H1 (cell line): ENCODE measurements at regions not wholly inside any gene's neighbourhood (a gene's known extent, or its start where the extent isn't known, plus 50 kb on each side); places are given as distances from the start of the nearest gene placed in this dataset.

ENCODE experiments used
- CREB1 ChIP-seq: IDR thresholded peaks from 2 replicates; pipeline ENCODE4 v1.6.1; 2012; ENCODE audit warnings: inconsistent platforms
- EZH2 ChIP-seq: fragments of 200-600 bp; sonication (generic); IDR thresholded peaks from 2 replicates; pipeline ENCODE4 v1.7.1; 2012; ENCODE audit warnings: low read depth, mild to moderate bottlenecking, moderate library complexity, low read length, inconsistent platforms; ENCODE audit not compliant: severe bottlenecking
- KDM1A ChIP-seq: fragments of 200-600, 300-600 bp; sonication (generic); IDR thresholded peaks from 2 replicates; pipeline ENCODE4 v1.7.1; 2016; ENCODE audit warnings: mild to moderate bottlenecking, low read length, borderline replicate concordance
- POLR2A ChIP-seq, 2 experiments: IDR thresholded peaks; 1 replicate in 1 of 2; 2 replicates in 1 of 2; pipeline ENCODE4 v1.6.1; 2011; ENCODE audit warnings: low read depth in 2 of 2, low read length in 2 of 2, mild to moderate bottlenecking in 2 of 2; ENCODE audit errors: control extremely low read depth in 1 of 2
- SUZ12 ChIP-seq: fragments of 200-600 bp; sonication (generic); IDR thresholded peaks from 2 replicates; pipeline ENCODE4 v1.6.1; 2012; ENCODE audit warnings: mild to moderate bottlenecking, inconsistent platforms, low read length, moderate library complexity, mixed read lengths
- TAF7 ChIP-seq: optimal IDR thresholded peaks from 2 replicates; pipeline ENCODE3; 2011; ENCODE audit warnings: low read depth, mild to moderate bottlenecking, inconsistent platforms, low read length, moderate library complexity, borderline replicate concordance
- TF ChIP-seq, protein P1 (sequence below): fragments of 300-600 bp; sonication (generic); IDR thresholded peaks from 2 replicates; pipeline ENCODE4 v1.7.1; 2012; ENCODE audit warnings: low read length, moderate library complexity, mild to moderate bottlenecking, inconsistent platforms; ENCODE audit not compliant: insufficient replicate concordance
- TF ChIP-seq, protein P2 (sequence below): IDR thresholded peaks from 2 replicates; pipeline ENCODE4 v1.6.1; 2012; ENCODE audit warnings: inconsistent platforms
- TF ChIP-seq, protein P3 (sequence below): IDR thresholded peaks from 2 replicates; pipeline ENCODE4 v1.6.1; 2011; ENCODE audit warnings: low read depth, mild to moderate bottlenecking, low read length; ENCODE audit not compliant: insufficient read depth

DNA sequence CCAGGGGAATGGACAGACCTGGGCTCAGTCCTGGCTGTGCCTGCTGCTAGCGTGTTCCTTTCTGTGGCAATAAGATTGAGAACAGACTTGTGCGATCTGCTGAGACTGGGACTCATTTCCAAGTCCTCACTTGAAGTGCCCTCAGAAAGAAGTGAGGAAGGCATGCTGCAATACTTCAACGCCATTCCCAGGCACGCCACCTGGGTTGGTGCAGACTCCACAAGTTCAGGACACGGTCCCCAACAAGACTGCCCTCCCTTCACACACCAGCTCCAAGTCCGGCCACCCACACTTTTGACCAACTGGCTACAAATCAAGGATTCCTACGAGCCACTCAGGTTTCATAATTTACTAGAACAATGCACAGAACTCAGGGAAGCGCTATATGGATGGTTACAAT lies 391.8 kb upstream of the SULF2 start (continued):
- TF ChIP-seq, protein P1, sequence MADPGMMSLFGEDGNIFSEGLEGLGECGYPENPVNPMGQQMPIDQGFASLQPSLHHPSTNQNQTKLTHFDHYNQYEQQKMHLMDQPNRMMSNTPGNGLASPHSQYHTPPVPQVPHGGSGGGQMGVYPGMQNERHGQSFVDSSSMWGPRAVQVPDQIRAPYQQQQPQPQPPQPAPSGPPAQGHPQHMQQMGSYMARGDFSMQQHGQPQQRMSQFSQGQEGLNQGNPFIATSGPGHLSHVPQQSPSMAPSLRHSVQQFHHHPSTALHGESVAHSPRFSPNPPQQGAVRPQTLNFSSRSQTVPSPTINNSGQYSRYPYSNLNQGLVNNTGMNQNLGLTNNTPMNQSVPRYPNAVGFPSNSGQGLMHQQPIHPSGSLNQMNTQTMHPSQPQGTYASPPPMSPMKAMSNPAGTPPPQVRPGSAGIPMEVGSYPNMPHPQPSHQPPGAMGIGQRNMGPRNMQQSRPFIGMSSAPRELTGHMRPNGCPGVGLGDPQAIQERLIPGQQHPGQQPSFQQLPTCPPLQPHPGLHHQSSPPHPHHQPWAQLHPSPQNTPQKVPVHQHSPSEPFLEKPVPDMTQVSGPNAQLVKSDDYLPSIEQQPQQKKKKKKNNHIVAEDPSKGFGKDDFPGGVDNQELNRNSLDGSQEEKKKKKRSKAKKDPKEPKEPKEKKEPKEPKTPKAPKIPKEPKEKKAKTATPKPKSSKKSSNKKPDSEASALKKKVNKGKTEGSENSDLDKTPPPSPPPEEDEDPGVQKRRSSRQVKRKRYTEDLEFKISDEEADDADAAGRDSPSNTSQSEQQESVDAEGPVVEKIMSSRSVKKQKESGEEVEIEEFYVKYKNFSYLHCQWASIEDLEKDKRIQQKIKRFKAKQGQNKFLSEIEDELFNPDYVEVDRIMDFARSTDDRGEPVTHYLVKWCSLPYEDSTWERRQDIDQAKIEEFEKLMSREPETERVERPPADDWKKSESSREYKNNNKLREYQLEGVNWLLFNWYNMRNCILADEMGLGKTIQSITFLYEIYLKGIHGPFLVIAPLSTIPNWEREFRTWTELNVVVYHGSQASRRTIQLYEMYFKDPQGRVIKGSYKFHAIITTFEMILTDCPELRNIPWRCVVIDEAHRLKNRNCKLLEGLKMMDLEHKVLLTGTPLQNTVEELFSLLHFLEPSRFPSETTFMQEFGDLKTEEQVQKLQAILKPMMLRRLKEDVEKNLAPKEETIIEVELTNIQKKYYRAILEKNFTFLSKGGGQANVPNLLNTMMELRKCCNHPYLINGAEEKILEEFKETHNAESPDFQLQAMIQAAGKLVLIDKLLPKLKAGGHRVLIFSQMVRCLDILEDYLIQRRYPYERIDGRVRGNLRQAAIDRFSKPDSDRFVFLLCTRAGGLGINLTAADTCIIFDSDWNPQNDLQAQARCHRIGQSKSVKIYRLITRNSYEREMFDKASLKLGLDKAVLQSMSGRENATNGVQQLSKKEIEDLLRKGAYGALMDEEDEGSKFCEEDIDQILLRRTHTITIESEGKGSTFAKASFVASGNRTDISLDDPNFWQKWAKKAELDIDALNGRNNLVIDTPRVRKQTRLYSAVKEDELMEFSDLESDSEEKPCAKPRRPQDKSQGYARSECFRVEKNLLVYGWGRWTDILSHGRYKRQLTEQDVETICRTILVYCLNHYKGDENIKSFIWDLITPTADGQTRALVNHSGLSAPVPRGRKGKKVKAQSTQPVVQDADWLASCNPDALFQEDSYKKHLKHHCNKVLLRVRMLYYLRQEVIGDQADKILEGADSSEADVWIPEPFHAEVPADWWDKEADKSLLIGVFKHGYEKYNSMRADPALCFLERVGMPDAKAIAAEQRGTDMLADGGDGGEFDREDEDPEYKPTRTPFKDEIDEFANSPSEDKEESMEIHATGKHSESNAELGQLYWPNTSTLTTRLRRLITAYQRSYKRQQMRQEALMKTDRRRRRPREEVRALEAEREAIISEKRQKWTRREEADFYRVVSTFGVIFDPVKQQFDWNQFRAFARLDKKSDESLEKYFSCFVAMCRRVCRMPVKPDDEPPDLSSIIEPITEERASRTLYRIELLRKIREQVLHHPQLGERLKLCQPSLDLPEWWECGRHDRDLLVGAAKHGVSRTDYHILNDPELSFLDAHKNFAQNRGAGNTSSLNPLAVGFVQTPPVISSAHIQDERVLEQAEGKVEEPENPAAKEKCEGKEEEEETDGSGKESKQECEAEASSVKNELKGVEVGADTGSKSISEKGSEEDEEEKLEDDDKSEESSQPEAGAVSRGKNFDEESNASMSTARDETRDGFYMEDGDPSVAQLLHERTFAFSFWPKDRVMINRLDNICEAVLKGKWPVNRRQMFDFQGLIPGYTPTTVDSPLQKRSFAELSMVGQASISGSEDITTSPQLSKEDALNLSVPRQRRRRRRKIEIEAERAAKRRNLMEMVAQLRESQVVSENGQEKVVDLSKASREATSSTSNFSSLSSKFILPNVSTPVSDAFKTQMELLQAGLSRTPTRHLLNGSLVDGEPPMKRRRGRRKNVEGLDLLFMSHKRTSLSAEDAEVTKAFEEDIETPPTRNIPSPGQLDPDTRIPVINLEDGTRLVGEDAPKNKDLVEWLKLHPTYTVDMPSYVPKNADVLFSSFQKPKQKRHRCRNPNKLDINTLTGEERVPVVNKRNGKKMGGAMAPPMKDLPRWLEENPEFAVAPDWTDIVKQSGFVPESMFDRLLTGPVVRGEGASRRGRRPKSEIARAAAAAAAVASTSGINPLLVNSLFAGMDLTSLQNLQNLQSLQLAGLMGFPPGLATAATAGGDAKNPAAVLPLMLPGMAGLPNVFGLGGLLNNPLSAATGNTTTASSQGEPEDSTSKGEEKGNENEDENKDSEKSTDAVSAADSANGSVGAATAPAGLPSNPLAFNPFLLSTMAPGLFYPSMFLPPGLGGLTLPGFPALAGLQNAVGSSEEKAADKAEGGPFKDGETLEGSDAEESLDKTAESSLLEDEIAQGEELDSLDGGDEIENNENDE = no peak
- TF ChIP-seq, protein P2, sequence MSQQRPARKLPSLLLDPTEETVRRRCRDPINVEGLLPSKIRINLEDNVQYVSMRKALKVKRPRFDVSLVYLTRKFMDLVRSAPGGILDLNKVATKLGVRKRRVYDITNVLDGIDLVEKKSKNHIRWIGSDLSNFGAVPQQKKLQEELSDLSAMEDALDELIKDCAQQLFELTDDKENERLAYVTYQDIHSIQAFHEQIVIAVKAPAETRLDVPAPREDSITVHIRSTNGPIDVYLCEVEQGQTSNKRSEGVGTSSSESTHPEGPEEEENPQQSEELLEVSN = no peak
- no peak for TF ChIP-seq KDM1A
- TF ChIP-seq CREB1 = no peak
- no peak for TF ChIP-seq EZH2
- TF ChIP-seq, protein P3, sequence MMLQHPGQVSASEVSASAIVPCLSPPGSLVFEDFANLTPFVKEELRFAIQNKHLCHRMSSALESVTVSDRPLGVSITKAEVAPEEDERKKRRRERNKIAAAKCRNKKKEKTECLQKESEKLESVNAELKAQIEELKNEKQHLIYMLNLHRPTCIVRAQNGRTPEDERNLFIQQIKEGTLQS = no peak
- TF ChIP-seq POLR2A (IDR thresholded peaks at IDR 0.05; ENCODE audit: control extremely low read depth in 1 of 2, low read depth in 2 of 2, low read length in 2 of 2) = no peak
- TF ChIP-seq SUZ12 = no peak
- TF ChIP-seq TAF7 = no peak
